Transverse colon (tissue), 4 donors: ENCODE measurements at regions not wholly inside any gene's neighbourhood (a gene's known extent, or its start where the extent isn't known, plus 50 kb on each side); places are given as distances from the start of the nearest gene placed in this dataset.

Experiments
- DNase-seq: peaks from one replicate; pipeline ENCODE4 v3.0.0-alpha.2; 2019
- H3K27ac ChIP-seq, 4 donors: fragments of 200-600 bp; sonication (generic); 2 replicates each; pipeline ENCODE4 v1.5.1; 2016 to 2018; ENCODE audit warnings: inconsistent platforms in 4 of 4
- H3K27me3 ChIP-seq: fragments of 200-600 bp; sonication (generic); 2 replicates; pipeline ENCODE4 v1.5.1; 2017; ENCODE audit warnings: inconsistent platforms
- H3K36me3 ChIP-seq, 4 donors: fragments of 200-600 bp; sonication (generic); 2 replicates each; pipeline ENCODE4 v1.5.1; 2017 to 2019; ENCODE audit warnings: inconsistent platforms in 4 of 4
- H3K4me1 ChIP-seq, 4 donors: fragments of 200-600 bp; sonication (generic); 2 replicates each; pipeline ENCODE4 v1.5.1; 2017 to 2020; ENCODE audit warnings: inconsistent platforms in 4 of 4
- H3K4me3 ChIP-seq, 4 donors: fragments of 200-600 bp; sonication (generic); 1 replicate in 1 of 4; 2 replicates in 3 of 4; pipeline versions ENCODE4 v1.5.1 to v1.6.1; 2017 to 2019; ENCODE audit warnings: inconsistent platforms in 4 of 4
- H3K9me3 ChIP-seq, 2 donors: fragments of 200-600 bp; sonication (generic); 2 replicates each; pipeline ENCODE4 v1.5.1; 2017 to 2019; ENCODE audit warnings: inconsistent platforms in 2 of 2
- EP300 ChIP-seq: sonication (generic); formaldehyde crosslinking; IDR thresholded peaks from one replicate; pipeline ENCODE4 v1.6.1; 2017; ENCODE audit warnings: antibody characterized with exemption, low read depth
- POLR2A ChIP-seq: fragments of 450-650 bp; IDR thresholded peaks from one replicate; pipeline ENCODE4 v1.6.1; 2016; ENCODE audit warnings: antibody characterized with exemption, mild to moderate bottlenecking, moderate library complexity
- POLR2AphosphoS5 ChIP-seq, 3 donors: sonication (generic); formaldehyde crosslinking; IDR thresholded peaks; one replicate each; pipeline ENCODE4 v1.6.1; 2016; ENCODE audit warnings: antibody characterized with exemption in 3 of 3
- WGBS, 2 donors: methylation state at CpG; one replicate each; pipeline ENCODE4 v1.1.5; 2018; ENCODE audit warnings: low coverage in 1 of 2; 5-methylcytosine and 5-hydroxymethylcytosine counted together
- in situ Hi-C, 4 donors: fragments of 200-750 bp; cut with MboI; loops; one replicate each; pipeline versions ENCODE4 v1.15.0 to v1.15.1; 2017; ENCODE audit warnings: low sequenced_read_pairs in 3 of 4, low pct_ligation_motif_present in 1 of 4, low pct_unique_long_range_greater_than_20kb in 1 of 4
- intact Hi-C: fragments of 100-400 bp; cut with DNase I; formaldehyde crosslinking; loops from one replicate; pipeline ENCODE4 v1.15.1; 2023; ENCODE audit warnings: low total_unique reads
- TF ChIP-seq, protein P1 (sequence below), 5 experiments: fragments of 200-600 bp in 3 of 5; fragments of 450-650 bp in 2 of 5; sonication (generic) in 3 of 5; IDR thresholded peaks; 1 replicate in 2 of 5; 2 replicates in 3 of 5; pipeline ENCODE4 v1.5.1; 2016 to 2017; ENCODE audit warnings: antibody characterized with exemption in 5 of 5, inconsistent platforms in 3 of 5, mild to moderate bottlenecking in 2 of 5, moderate library complexity in 1 of 5

- Histone ChIP-seq H3K4me3 (no peak overlapping the region), H3K9me3 (no peaks in the 10 kb centered on the region), H3K36me3 (no peaks in the 10 kb centered on the region), H3K27me3 (no peaks in the 10 kb centered on the region), H3K27ac (no peak overlapping the region), H3K4me1 (no peaks in the 10 kb centered on the region)
- TF ChIP-seq EP300 (no peak), POLR2A (no peak), POLR2AphosphoS5 (IDR thresholded peaks at IDR 0.05) (no peak)
- TF ChIP-seq, protein P1, sequence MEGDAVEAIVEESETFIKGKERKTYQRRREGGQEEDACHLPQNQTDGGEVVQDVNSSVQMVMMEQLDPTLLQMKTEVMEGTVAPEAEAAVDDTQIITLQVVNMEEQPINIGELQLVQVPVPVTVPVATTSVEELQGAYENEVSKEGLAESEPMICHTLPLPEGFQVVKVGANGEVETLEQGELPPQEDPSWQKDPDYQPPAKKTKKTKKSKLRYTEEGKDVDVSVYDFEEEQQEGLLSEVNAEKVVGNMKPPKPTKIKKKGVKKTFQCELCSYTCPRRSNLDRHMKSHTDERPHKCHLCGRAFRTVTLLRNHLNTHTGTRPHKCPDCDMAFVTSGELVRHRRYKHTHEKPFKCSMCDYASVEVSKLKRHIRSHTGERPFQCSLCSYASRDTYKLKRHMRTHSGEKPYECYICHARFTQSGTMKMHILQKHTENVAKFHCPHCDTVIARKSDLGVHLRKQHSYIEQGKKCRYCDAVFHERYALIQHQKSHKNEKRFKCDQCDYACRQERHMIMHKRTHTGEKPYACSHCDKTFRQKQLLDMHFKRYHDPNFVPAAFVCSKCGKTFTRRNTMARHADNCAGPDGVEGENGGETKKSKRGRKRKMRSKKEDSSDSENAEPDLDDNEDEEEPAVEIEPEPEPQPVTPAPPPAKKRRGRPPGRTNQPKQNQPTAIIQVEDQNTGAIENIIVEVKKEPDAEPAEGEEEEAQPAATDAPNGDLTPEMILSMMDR (IDR thresholded peaks at IDR 0.05), result no peak
- 81 to 90% methylated on average over 1 of the region's 1 CpG for WGBS, 2 donors
- intact Hi-C loops, result loop anchor here (5.0 kb wide), 1 partner anchor 1760 kb away; no protein-coding TSS in a partner anchor
- in situ Hi-C loops, result no loop called here
- DNase-seq, result no peak
Measured at GRCh38 chr5:158147227-158147626, 288.3 kb upstream of the CLINT1 start.

- WGBS, 2 donors, result 83 to 94% methylated on average over 4 of the region's 4 CpGs
- no peak for DNase-seq
- Histone ChIP-seq H3K27ac (no peak overlapping the region), H3K27me3 (no peaks in the 10 kb centered on the region), H3K4me3 (no peak overlapping the region), H3K36me3 (no peaks in the 10 kb centered on the region), H3K9me3 (no peaks in the 10 kb centered on the region), H3K4me1 (no peaks in the 10 kb centered on the region)
- intact Hi-C loops, result loop anchor here (5.0 kb wide), 1 partner anchor 1761 kb away; no protein-coding TSS in a partner anchor
- no peak for TF ChIP-seq POLR2AphosphoS5 (IDR thresholded peaks at IDR 0.05)
- TF ChIP-seq POLR2A, result no peak
- in situ Hi-C loops, result no loop called here
Measured at GRCh38 chr5:158145827-158146226, 286.9 kb upstream of the CLINT1 start.

GRCh38 chr5:158143081-158143480, 284.1 kb upstream of the CLINT1 start:
- intact Hi-C loops, result no loop called here
- H3K36me3 ChIP-seq, result no peaks in the 10 kb centered on the region
- H3K4me1 ChIP-seq, result no peaks in the 10 kb centered on the region
- in situ Hi-C loops, result no loop called here
- DNase-seq, result no peak
- TF ChIP-seq EP300, result no peak
- TF ChIP-seq POLR2AphosphoS5 (IDR thresholded peaks at IDR 0.05), result no peak
- TF ChIP-seq POLR2A, result no peak
- TF ChIP-seq, protein P1 (IDR thresholded peaks at IDR 0.05), result no peak
- WGBS, 2 donors, result 59% methylated on average over 3 of the region's 3 CpGs; no CpG with 5 or more reads in 1 of the 2 donors
- no peak overlapping the region for H3K4me3 ChIP-seq
- no peaks in the 10 kb centered on the region for H3K27me3 ChIP-seq
- no peak overlapping the region for H3K27ac ChIP-seq
- H3K9me3 ChIP-seq, result no peaks in the 10 kb centered on the region

DNA sequence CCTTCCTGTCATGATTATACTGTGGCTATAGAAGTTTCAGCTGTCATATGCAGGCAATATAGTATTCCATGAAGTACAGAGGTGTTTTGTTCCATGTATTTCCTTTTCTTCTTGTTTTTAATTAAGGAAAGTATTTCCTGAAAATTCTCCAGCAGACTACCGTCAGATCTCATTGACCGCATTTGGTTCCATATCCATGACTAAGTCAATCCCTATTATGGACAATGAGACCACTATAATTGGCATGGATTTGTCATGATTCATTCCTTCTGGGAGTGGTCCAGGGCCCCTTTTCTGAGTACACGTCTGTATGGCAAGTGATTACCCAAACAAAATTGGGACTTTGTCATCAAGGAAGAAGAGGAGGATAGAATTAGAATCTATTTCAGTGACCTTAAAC, 283.2 kb upstream of the CLINT1 start:
- WGBS, 2 donors, result 72 to 81% methylated on average over 3 of the region's 3 CpGs
- Histone ChIP-seq H3K4me1 (no peaks in the 10 kb centered on the region), H3K4me3 (no peak overlapping the region), H3K36me3 (no peaks in the 10 kb centered on the region), H3K27me3 (no peaks in the 10 kb centered on the region), H3K9me3 (no peaks in the 10 kb centered on the region), H3K27ac (no peak overlapping the region)
- intact Hi-C loops (no loop called here), in situ Hi-C loops (no loop called here)
- no peak for DNase-seq
- TF ChIP-seq EP300, result no peak
- TF ChIP-seq POLR2AphosphoS5 (IDR thresholded peaks at IDR 0.05), result no peak
- TF ChIP-seq, protein P1 (IDR thresholded peaks at IDR 0.05), result no peak
- TF ChIP-seq POLR2A, result no peak

DNA sequence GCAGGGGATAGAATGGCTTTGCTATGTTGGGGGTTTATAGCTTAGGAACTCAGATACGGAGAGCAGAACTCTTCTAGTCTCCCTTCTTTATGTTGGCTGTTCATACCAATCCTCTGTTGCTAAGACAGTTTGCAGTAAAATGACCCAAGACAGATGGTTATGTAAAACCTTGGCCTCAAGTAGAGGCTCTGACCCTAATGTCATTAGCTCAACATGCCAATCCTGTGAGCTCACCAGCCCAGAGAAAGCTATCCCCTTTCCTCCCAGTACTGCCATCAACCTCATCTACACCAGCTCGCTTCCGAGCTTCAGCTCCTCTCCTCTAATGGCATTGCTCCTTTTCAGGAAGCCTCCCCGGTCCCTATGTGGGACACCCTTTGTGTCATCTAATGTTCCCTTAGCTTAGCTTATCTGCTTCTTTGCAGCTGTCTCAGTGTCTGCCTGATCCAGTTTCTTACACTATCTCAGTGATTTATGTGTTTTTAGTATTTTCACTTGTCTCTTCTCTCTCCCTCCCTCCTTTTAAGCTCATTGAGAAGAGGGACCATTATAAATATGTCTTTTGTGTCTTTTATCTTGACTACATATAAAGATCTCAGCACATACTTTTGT, 281.3 kb upstream of the CLINT1 start:
- Histone ChIP-seq H3K27ac (no peak overlapping the region), H3K36me3 (no peaks in the 10 kb centered on the region), H3K9me3 (no peaks in the 10 kb centered on the region), H3K27me3 (no peaks in the 10 kb centered on the region), H3K4me3 (no peak overlapping the region), H3K4me1 (no peaks in the 10 kb centered on the region)
- intact Hi-C loops (no loop called here), in situ Hi-C loops (no loop called here)
- no peak for DNase-seq
- no peak for TF ChIP-seq POLR2A
- TF ChIP-seq, protein P1 (IDR thresholded peaks at IDR 0.05), result no peak
- TF ChIP-seq EP300, result no peak
- WGBS, 2 donors, result 64 to 86% methylated on average over 4 of the region's 4 CpGs
